CD4-positive, alpha-beta memory T cell (primary cell): ENCODE measurements at regions not wholly inside any gene's neighbourhood (a gene's known extent, or its start where the extent isn't known, plus 50 kb on each side); places are given as distances from the start of the nearest gene placed in this dataset.
A peak's percentile ranks its signal among the peaks of the same experiment; 100 is the strongest.

Experiments used
- CTCF ChIA-PET: fragments of 350-600 bp; sonication (Branson Sonifier 250); formaldehyde crosslinking; loops from one replicate; lab custom pipeline; 2021; ENCODE audit warnings: inconsistent platforms; ENCODE audit not compliant: partially characterized antibody; lab: Charles Lee
- POLR2A ChIA-PET: fragments of 350-600 bp; sonication (Branson Sonifier 250); formaldehyde crosslinking; loops from one replicate; lab custom pipeline; 2021; ENCODE audit not compliant: partially characterized antibody; lab: Charles Lee
- DNase-seq, 5 donors: peaks; one replicate each; pipeline versions ENCODE4 v3.0.0 to v3.0.0-alpha.2; 2020 to 2022; ENCODE audit warnings: mixed read lengths in 1 of 5
- H3K27ac ChIP-seq: one replicate; pipeline ENCODE4 v1.7.0; 2013; ENCODE audit warnings: low read depth, low read length
- H3K27me3 ChIP-seq: 2 replicates; pipeline ENCODE4 v1.7.0; 2013; ENCODE audit warnings: mild to moderate bottlenecking, low read length, moderate library complexity; ENCODE audit not compliant: insufficient read depth
- H3K36me3 ChIP-seq: 2 replicates; pipeline ENCODE4 v1.7.0; 2013; ENCODE audit warnings: mild to moderate bottlenecking, low read length, moderate library complexity; ENCODE audit not compliant: insufficient read depth
- H3K4me1 ChIP-seq: 2 replicates; pipeline ENCODE4 v1.7.0; 2013; ENCODE audit warnings: mild to moderate bottlenecking, low read length, moderate library complexity; ENCODE audit not compliant: insufficient read depth
- H3K4me3 ChIP-seq, 2 donors: one replicate each; pipeline ENCODE4 v1.7.0; 2013; ENCODE audit warnings: low read length in 2 of 2, mild to moderate bottlenecking in 1 of 2
- H3K9me3 ChIP-seq, 2 donors: one replicate each; pipeline ENCODE4 v1.7.0; 2013; ENCODE audit warnings: low read length in 2 of 2, control low read depth in 1 of 2; ENCODE audit not compliant: control insufficient read depth in 1 of 2
- H3K27ac Mint-ChIP-seq, 7 donors: one replicate each; pipeline ENCODE4 v1.8.0; 2020 to 2021; ENCODE audit warnings: mixed read lengths in 7 of 7, mild to moderate bottlenecking in 6 of 7, inconsistent platforms in 3 of 7, moderate library complexity in 3 of 7
- H3K27me3 Mint-ChIP-seq, 2 donors: one replicate each; pipeline ENCODE4 v1.8.0; 2020 to 2021; ENCODE audit warnings: mixed read lengths in 2 of 2
- H3K36me3 Mint-ChIP-seq, 2 donors: one replicate each; pipeline ENCODE4 v1.8.0; 2020 to 2021; ENCODE audit warnings: mixed read lengths in 2 of 2, inconsistent platforms in 1 of 2, mild to moderate bottlenecking in 1 of 2
- H3K4me1 Mint-ChIP-seq, 4 donors: one replicate each; pipeline ENCODE4 v1.8.0; 2020 to 2021; ENCODE audit warnings: mixed read lengths in 4 of 4, mild to moderate bottlenecking in 1 of 4
- H3K4me3 Mint-ChIP-seq, 8 donors: one replicate each; pipeline ENCODE4 v1.8.0; 2020 to 2021; ENCODE audit warnings: mixed read lengths in 8 of 8, mild to moderate bottlenecking in 7 of 8, moderate library complexity in 6 of 8, inconsistent platforms in 3 of 8
- H3K9me3 Mint-ChIP-seq, 8 donors: one replicate each; pipeline ENCODE4 v1.8.0; 2020 to 2021; ENCODE audit warnings: mixed read lengths in 8 of 8, mild to moderate bottlenecking in 5 of 8, inconsistent platforms in 3 of 8, moderate library complexity in 1 of 8
- intact Hi-C: fragments of 100-400 bp; cut with micrococcal nuclease; formaldehyde crosslinking; loops from one replicate; pipeline ENCODE4 v1.15.1; 2023

DNA sequence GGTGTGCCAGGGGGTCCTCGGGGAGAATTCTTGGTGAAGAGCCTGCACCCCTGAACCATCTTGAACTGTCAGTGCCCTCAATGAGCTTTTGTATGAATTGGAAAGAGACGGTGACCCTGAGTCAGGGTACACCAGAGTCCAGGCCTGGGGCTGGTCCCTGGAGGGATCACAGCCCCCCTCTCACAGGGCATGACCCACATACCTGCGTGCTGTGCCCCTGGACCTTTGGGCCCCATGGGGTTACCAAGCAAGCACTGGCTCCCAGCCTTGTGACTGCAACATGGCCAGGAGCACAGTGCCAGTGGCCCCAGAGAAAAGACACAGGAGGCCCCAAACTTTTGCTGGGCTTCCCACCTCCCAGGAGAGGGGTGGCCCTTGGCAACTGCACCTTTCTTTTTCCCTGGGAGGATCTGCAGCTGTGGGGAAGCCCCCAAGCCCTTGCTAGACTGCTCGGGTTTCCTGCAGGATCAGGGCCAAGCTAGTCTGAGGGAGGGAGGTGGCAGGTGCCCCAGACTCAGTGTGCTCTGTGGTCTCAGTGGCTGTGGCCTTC lies 153.5 kb downstream of the ZNF248 start:
- peak in 1 of 5 donors; percentile 16 for DNase-seq
- ChIA-PET CTCF (no interaction called here), POLR2A (no interaction called here)
- Mint-ChIP-seq H3K9me3 (peaks cover 0 to 19% (median 5%) of the 10 kb centered on the region in 8 donors), H3K27ac (no peak overlapping the region), H3K36me3 (peaks cover 0 to 3% of the 10 kb centered on the region in 2 donors), H3K4me1 (no peaks in the 10 kb centered on the region), H3K27me3 (no peaks in the 10 kb centered on the region), H3K4me3 (no peak overlapping the region)
- no peaks in the 10 kb centered on the region for H3K36me3 ChIP-seq
- intact Hi-C loops: no loop called here
- H3K4me3 ChIP-seq: no peak overlapping the region
- H3K27ac ChIP-seq: no peak overlapping the region
- no peaks in the 10 kb centered on the region for H3K27me3 ChIP-seq
- H3K9me3 ChIP-seq: no peaks in the 10 kb centered on the region
- H3K4me1 ChIP-seq: no peaks in the 10 kb centered on the region

GRCh38 chr10:37703114-37703513 lies 154.3 kb downstream of the ZNF248 start:
- no peak overlapping the region for H3K4me3 ChIP-seq
- intact Hi-C loops: no loop called here
- no peak for DNase-seq
- H3K36me3 ChIP-seq: no peaks in the 10 kb centered on the region
- no peaks in the 10 kb centered on the region for H3K4me1 Mint-ChIP-seq
- no peaks in the 10 kb centered on the region for H3K27me3 Mint-ChIP-seq
- H3K27ac ChIP-seq: no peak overlapping the region
- POLR2A ChIA-PET: no interaction called here
- no peaks in the 10 kb centered on the region for H3K27me3 ChIP-seq
- no peak overlapping the region for H3K4me3 Mint-ChIP-seq
- no peak overlapping the region for H3K27ac Mint-ChIP-seq
- H3K4me1 ChIP-seq: no peaks in the 10 kb centered on the region
- peaks cover 0 to 20% (median 5%) of the 10 kb centered on the region in 8 donors for H3K9me3 Mint-ChIP-seq
- H3K9me3 ChIP-seq: no peaks in the 10 kb centered on the region
- CTCF ChIA-PET: no interaction called here
- peaks cover 0 to 3% of the 10 kb centered on the region in 2 donors for H3K36me3 Mint-ChIP-seq

- ChIA-PET CTCF (no interaction called here), POLR2A (no interaction called here)
- peak in 1 of 5 donors; percentile 6 for DNase-seq
- Histone ChIP-seq H3K4me3 (no peak overlapping the region), H3K27me3 (no peaks in the 10 kb centered on the region), H3K9me3 (no peaks in the 10 kb centered on the region), H3K4me1 (no peaks in the 10 kb centered on the region), H3K27ac (no peak overlapping the region), H3K36me3 (no peaks in the 10 kb centered on the region)
- H3K36me3 Mint-ChIP-seq: peaks cover 0 to 3% of the 10 kb centered on the region in 2 donors
- H3K4me1 Mint-ChIP-seq: no peaks in the 10 kb centered on the region
- H3K4me3 Mint-ChIP-seq: no peak overlapping the region
- no peaks in the 10 kb centered on the region for H3K27me3 Mint-ChIP-seq
- intact Hi-C loops: no loop called here
- no peak overlapping the region for H3K27ac Mint-ChIP-seq
- peaks cover 0 to 25% (median 5%) of the 10 kb centered on the region in 8 donors for H3K9me3 Mint-ChIP-seq
These were observed 155.5 kb downstream of the ZNF248 start for GRCh38 chr10:37701781-37702493.

GRCh38 chr10:37700886-37701780 lies 156.3 kb downstream of the ZNF248 start:
- Mint-ChIP-seq H3K4me3 (no peak overlapping the region), H3K9me3 (peaks cover 0 to 27% (median 2%) of the 10 kb centered on the region in 8 donors), H3K27ac (no peak overlapping the region), H3K36me3 (peaks cover 0 to 3% of the 10 kb centered on the region in 2 donors), H3K27me3 (no peaks in the 10 kb centered on the region), H3K4me1 (no peaks in the 10 kb centered on the region)
- Histone ChIP-seq H3K4me3 (no peak overlapping the region), H3K36me3 (no peaks in the 10 kb centered on the region), H3K9me3 (no peaks in the 10 kb centered on the region), H3K4me1 (no peaks in the 10 kb centered on the region), H3K27ac (no peak overlapping the region), H3K27me3 (no peaks in the 10 kb centered on the region)
- POLR2A ChIA-PET: no interaction called here
- intact Hi-C loops: no loop called here
- peak in 1 of 5 donors; percentile 13 for DNase-seq
- CTCF ChIA-PET: no interaction called here

DNA sequence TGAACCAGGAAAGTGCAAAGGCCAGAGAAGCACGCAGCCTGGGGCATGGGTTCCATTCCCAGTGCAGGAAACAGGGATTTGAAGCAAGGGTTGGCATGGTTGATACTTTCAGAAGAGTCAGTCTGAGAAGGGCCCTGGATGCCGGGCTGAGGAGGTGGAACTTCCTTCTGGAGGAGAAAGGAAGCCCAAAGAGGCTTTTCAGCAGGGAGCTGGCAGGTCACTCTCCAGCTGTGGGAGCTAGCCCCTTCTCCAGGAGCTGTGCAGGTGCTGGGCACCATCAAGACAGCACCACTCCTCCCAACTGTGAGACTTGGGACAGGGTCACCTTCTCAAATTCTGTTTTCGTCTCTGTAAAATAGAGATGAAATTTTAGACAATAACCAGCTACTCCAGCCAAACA lies 169.8 kb downstream of the ZNF248 start:
- Histone ChIP-seq H3K27me3 (no peaks in the 10 kb centered on the region), H3K36me3 (no peaks in the 10 kb centered on the region), H3K9me3 (no peaks in the 10 kb centered on the region), H3K4me1 (no peaks in the 10 kb centered on the region), H3K27ac (no peak overlapping the region), H3K4me3 (no peak overlapping the region)
- intact Hi-C loops: no loop called here
- H3K27ac Mint-ChIP-seq: no peak overlapping the region
- H3K27me3 Mint-ChIP-seq: no peaks in the 10 kb centered on the region
- no peaks in the 10 kb centered on the region for H3K4me1 Mint-ChIP-seq
- H3K4me3 Mint-ChIP-seq: no peak overlapping the region
- H3K9me3 Mint-ChIP-seq: peaks cover 2 to 28% (median 15%) of the 10 kb centered on the region in 8 donors
- H3K36me3 Mint-ChIP-seq: peaks cover 0 to 3% of the 10 kb centered on the region in 2 donors
- ChIA-PET CTCF (no interaction called here), POLR2A (no interaction called here)
- DNase-seq: peak in 1 of 5 donors; percentile 13

- Histone ChIP-seq H3K27ac (no peak overlapping the region), H3K27me3 (no peaks in the 10 kb centered on the region), H3K9me3 (no peaks in the 10 kb centered on the region), H3K4me3 (no peak overlapping the region), H3K36me3 (no peaks in the 10 kb centered on the region), H3K4me1 (no peaks in the 10 kb centered on the region)
- H3K4me1 Mint-ChIP-seq: no peaks in the 10 kb centered on the region
- DNase-seq: peak in 1 of 5 donors; percentile 5
- H3K4me3 Mint-ChIP-seq: no peak overlapping the region
- peaks cover 0 to 3% of the 10 kb centered on the region in 2 donors for H3K36me3 Mint-ChIP-seq
- intact Hi-C loops: no loop called here
- H3K27me3 Mint-ChIP-seq: no peaks in the 10 kb centered on the region
- POLR2A ChIA-PET: no interaction called here
- H3K27ac Mint-ChIP-seq: no peak overlapping the region
- CTCF ChIA-PET: no interaction called here
- peaks cover 5 to 32% (median 18%) of the 10 kb centered on the region in 8 donors for H3K9me3 Mint-ChIP-seq
These were observed 171.4 kb downstream of the ZNF248 start for GRCh38 chr10:37685741-37686683.
